ENCODE measurements at regions not wholly inside any gene's neighbourhood (a gene's known extent, or its start where the extent isn't known, plus 50 kb on each side); places are given as distances from the start of the nearest gene placed in this dataset.
"Not testable (repeated sequence)": the region's sequence is repeated elsewhere in the genome, so short reads cannot be mapped to it uniquely, and the experiment has no call there.

GRCh38 chrX:92283308-92283707 lies 504.1 kb downstream of the PCDH11X start:
- peaks cover 4% of the 10 kb centered on the region; the same call in 1 of the 2 replicates for H3K9me3 Mint-ChIP-seq
- H3K4me1 Mint-ChIP-seq (ENCODE audit: low read depth) = no peaks in the 10 kb centered on the region
- peaks cover 1% of the 10 kb centered on the region; the same call in 1 of the 2 replicates for H3K27me3 Mint-ChIP-seq (ENCODE audit: insufficient read depth)
- no peaks in the 10 kb centered on the region for H3K36me3 Mint-ChIP-seq (ENCODE audit: low read depth)
- DNase-seq = no peak
- H3K27ac Mint-ChIP-seq = no peak overlapping the region
- TF ChIP-seq CTCF (IDR thresholded peaks at IDR 0.05) = no peak
- H3K4me3 Mint-ChIP-seq = no peak overlapping the region

GRCh38 chrX:92298067-92298466 lies 518.9 kb downstream of the PCDH11X start:
- H3K4me1 Mint-ChIP-seq (ENCODE audit: low read depth); H3K9me3 Mint-ChIP-seq; H3K4me3 Mint-ChIP-seq; H3K36me3 Mint-ChIP-seq (ENCODE audit: low read depth); H3K27ac Mint-ChIP-seq; H3K27me3 Mint-ChIP-seq (ENCODE audit: insufficient read depth); DNase-seq: not testable (repeated sequence)

- not testable (repeated sequence) for H3K27me3 Mint-ChIP-seq (ENCODE audit: insufficient read depth); H3K9me3 Mint-ChIP-seq; H3K4me1 Mint-ChIP-seq (ENCODE audit: low read depth); H3K4me3 Mint-ChIP-seq; H3K36me3 Mint-ChIP-seq (ENCODE audit: low read depth); DNase-seq; H3K27ac Mint-ChIP-seq
Measured at GRCh38 chrX:92333194-92333593, 554.0 kb downstream of the PCDH11X start.

- not testable (repeated sequence) for H3K9me3 Mint-ChIP-seq; H3K36me3 Mint-ChIP-seq (ENCODE audit: low read depth); H3K27me3 Mint-ChIP-seq (ENCODE audit: insufficient read depth); H3K4me1 Mint-ChIP-seq (ENCODE audit: low read depth); DNase-seq; H3K4me3 Mint-ChIP-seq; H3K27ac Mint-ChIP-seq
Measured at GRCh38 chrX:92351065-92351464, 571.9 kb downstream of the PCDH11X start.

GRCh38 chrX:92351511-92351910 lies 572.3 kb downstream of the PCDH11X start:
- Mint-ChIP-seq H3K4me3 (no peak overlapping the region), H3K9me3 (no peaks in the 10 kb centered on the region), H3K27me3 (ENCODE audit: insufficient read depth) (no peaks in the 10 kb centered on the region), H3K4me1 (ENCODE audit: low read depth) (no peaks in the 10 kb centered on the region), H3K36me3 (ENCODE audit: low read depth) (no peaks in the 10 kb centered on the region), H3K27ac (no peak overlapping the region)
- TF ChIP-seq CTCF (IDR thresholded peaks at IDR 0.05) = no peak
- no peak for DNase-seq

All from HFFc6 (cell line).